H9 (cell line): ENCODE measurements at regions not wholly inside any gene's neighbourhood (a gene's known extent, or its start where the extent isn't known, plus 50 kb on each side); places are given as distances from the start of the nearest gene placed in this dataset.

Source experiments
- DNase-seq: peaks from one replicate; pipeline ENCODE4 v3.0.0-alpha.2; 2017
- H2AFZ ChIP-seq: one replicate; pipeline ENCODE4 v1.6.1; 2013; ENCODE audit warnings: mild to moderate bottlenecking, low read length, control low read depth, moderate library complexity
- H2AK5ac ChIP-seq: 2 replicates; pipeline ENCODE4 v1.6.1; 2013; ENCODE audit warnings: low read length, control low read depth, mixed read lengths; ENCODE audit not compliant: insufficient read length
- H2BK120ac ChIP-seq: one replicate; pipeline ENCODE4 v1.6.1; 2013; ENCODE audit warnings: low read depth, mild to moderate bottlenecking, low read length, control low read depth, inconsistent platforms; ENCODE audit not compliant: poor library complexity, severe bottlenecking
- H2BK12ac ChIP-seq: 2 replicates; pipeline ENCODE4 v1.6.1; 2013; ENCODE audit warnings: low read length, control low read depth, mixed read lengths, low read depth; ENCODE audit not compliant: insufficient read length
- H2BK15ac ChIP-seq: 2 replicates; pipeline ENCODE4 v1.6.1; 2013; ENCODE audit warnings: low read depth, low read length, control low read depth
- H2BK20ac ChIP-seq: one replicate; pipeline ENCODE4 v1.6.1; 2013; ENCODE audit warnings: low read depth, mild to moderate bottlenecking, low read length, control low read depth, inconsistent platforms; ENCODE audit not compliant: poor library complexity, severe bottlenecking
- H2BK5ac ChIP-seq: 2 replicates; pipeline ENCODE4 v1.6.1; 2013; ENCODE audit warnings: low read length, control low read depth, mixed read lengths; ENCODE audit not compliant: insufficient read length
- H3K14ac ChIP-seq: 2 replicates; pipeline ENCODE4 v1.6.1; 2013; ENCODE audit warnings: low read length, control low read depth; ENCODE audit not compliant: insufficient read depth
- H3K18ac ChIP-seq: 2 replicates; pipeline ENCODE4 v1.6.1; 2013; ENCODE audit warnings: low read depth, mild to moderate bottlenecking, mixed read lengths, low read length, control low read depth; ENCODE audit not compliant: insufficient read length
- H3K23ac ChIP-seq: 2 replicates; pipeline ENCODE4 v1.6.1; 2013; ENCODE audit warnings: low read length, control low read depth, mixed read lengths, low read depth; ENCODE audit not compliant: insufficient read length
- H3K23me2 ChIP-seq: 2 replicates; pipeline ENCODE4 v1.6.1; 2013; ENCODE audit warnings: low read depth, mild to moderate bottlenecking, mixed read lengths, low read length, control low read depth; ENCODE audit not compliant: insufficient read length, poor library complexity, severe bottlenecking
- H3K27ac ChIP-seq: 2 replicates; pipeline ENCODE4 v1.5.1; 2013; ENCODE audit warnings: low read length, control low read depth, mixed read lengths, low read depth; ENCODE audit not compliant: insufficient read length
- H3K27me3 ChIP-seq: 2 replicates; pipeline ENCODE4 v1.6.1; 2013; ENCODE audit warnings: low read length, control low read depth, inconsistent platforms; ENCODE audit not compliant: insufficient read depth
- H3K4ac ChIP-seq: 2 replicates; pipeline ENCODE4 v1.6.1; 2013; ENCODE audit warnings: low read depth, mild to moderate bottlenecking, control low read depth, inconsistent platforms, low read length, moderate library complexity
- H3K4me1 ChIP-seq: 2 replicates; pipeline ENCODE4 v1.6.1; 2013; ENCODE audit warnings: low read length, control low read depth, inconsistent platforms; ENCODE audit not compliant: insufficient read depth
- H3K4me2 ChIP-seq: 2 replicates; pipeline ENCODE4 v1.6.1; 2013; ENCODE audit warnings: low read length, control low read depth, mixed read lengths; ENCODE audit not compliant: insufficient read length, insufficient read depth
- H3K56ac ChIP-seq: 2 replicates; pipeline ENCODE4 v1.6.1; 2013; ENCODE audit warnings: low read depth, mild to moderate bottlenecking, mixed read lengths, low read length, control low read depth; ENCODE audit not compliant: insufficient read length
- H3K79me1 ChIP-seq: 2 replicates; pipeline ENCODE4 v1.6.1; 2013; ENCODE audit warnings: low read depth, mild to moderate bottlenecking, moderate library complexity, low read length, control low read depth, inconsistent platforms; ENCODE audit not compliant: insufficient read depth, poor library complexity, severe bottlenecking
- H3K79me2 ChIP-seq: 2 replicates; pipeline ENCODE4 v1.6.1; 2013; ENCODE audit warnings: low read length, control low read depth, inconsistent platforms; ENCODE audit not compliant: insufficient read depth
- H3K9ac ChIP-seq: 2 replicates; pipeline ENCODE4 v1.6.1; 2013; ENCODE audit warnings: low read length, control low read depth, mixed read lengths; ENCODE audit not compliant: insufficient read length; ENCODE audit errors: extremely low read depth
- H3K9me3 ChIP-seq: one replicate; pipeline ENCODE4 v1.6.1; 2013; ENCODE audit warnings: low read depth, low read length, inconsistent platforms; ENCODE audit not compliant: control insufficient read depth
- H3T11ph ChIP-seq: one replicate; pipeline ENCODE4 v1.6.1; 2013; ENCODE audit warnings: mild to moderate bottlenecking, low read length, control low read depth, inconsistent platforms
- H4K20me1 ChIP-seq: one replicate; pipeline ENCODE4 v1.6.1; 2013; ENCODE audit not compliant: control insufficient read depth, insufficient read length, insufficient read depth
- H4K5ac ChIP-seq: 2 replicates; pipeline ENCODE4 v1.6.1; 2013; ENCODE audit warnings: low read depth, mild to moderate bottlenecking, mixed read lengths, low read length, control low read depth; ENCODE audit not compliant: insufficient read length
- H4K8ac ChIP-seq: replicated peaks from 2 replicates; pipeline ENCODE4 v1.6.1; 2013; ENCODE audit warnings: low read length, control low read depth, mixed read lengths, low read depth; ENCODE audit not compliant: insufficient read length
- H4K91ac ChIP-seq: 2 replicates; pipeline ENCODE4 v1.6.1; 2013; ENCODE audit warnings: low read depth, mild to moderate bottlenecking, moderate library complexity, mixed read lengths, low read length, control low read depth; ENCODE audit not compliant: insufficient read length
- H3K27ac Mint-ChIP-seq, 3 experiments: 2 replicates in 2 of 3; 3 replicates in 1 of 3; pipeline ENCODE4 v1.8.0; 2020 to 2021; ENCODE audit warnings: mixed read lengths in 3 of 3, mild to moderate bottlenecking in 1 of 3, moderate library complexity in 1 of 3
- H3K27me3 Mint-ChIP-seq: 2 replicates; pipeline ENCODE4 v1.8.0; 2021; ENCODE audit warnings: low read depth, mild to moderate bottlenecking, moderate library complexity, mixed read lengths
- H3K36me3 Mint-ChIP-seq, 3 experiments: 2 replicates in 2 of 3; 3 replicates in 1 of 3; pipeline ENCODE4 v1.8.0; 2020 to 2021; ENCODE audit warnings: low read depth in 3 of 3, mixed read lengths in 3 of 3; ENCODE audit not compliant: insufficient read depth in 1 of 3
- H3K4me1 Mint-ChIP-seq, 2 experiments: 2 replicates each; pipeline ENCODE4 v1.8.0; 2020; ENCODE audit warnings: mixed read lengths in 2 of 2
- H3K4me3 Mint-ChIP-seq, 2 experiments: 2 replicates in 1 of 2; 3 replicates in 1 of 2; pipeline ENCODE4 v1.8.0; 2020 to 2021; ENCODE audit warnings: mild to moderate bottlenecking in 2 of 2, mixed read lengths in 2 of 2, moderate library complexity in 1 of 2
- H3K9me3 Mint-ChIP-seq, 2 experiments: 2 replicates in 1 of 2; 3 replicates in 1 of 2; pipeline ENCODE4 v1.8.0; 2020; ENCODE audit warnings: mild to moderate bottlenecking in 2 of 2, mixed read lengths in 2 of 2, moderate library complexity in 1 of 2
- WGBS: extraction: QIAGEN DNeasy Blood & Tissue Kit; methylation state at CpG from one replicate; pipeline ENCODE4 v1.1.7; 2013; ENCODE audit warnings: missing lambda C conversion rate, low lambda C conversion rate, mixed read lengths; ENCODE audit not compliant: insufficient read length; ENCODE audit errors: extremely low coverage; 5-methylcytosine and 5-hydroxymethylcytosine counted together
- TF ChIP-seq, protein P1 (sequence below): fragments of 200-600 bp; sonication (generic); conservative IDR thresholded peaks from 3 replicates; pipeline ENCODE4 v1.8.0; 2021; ENCODE audit warnings: antibody characterized with exemption, mild to moderate bottlenecking

DNA sequence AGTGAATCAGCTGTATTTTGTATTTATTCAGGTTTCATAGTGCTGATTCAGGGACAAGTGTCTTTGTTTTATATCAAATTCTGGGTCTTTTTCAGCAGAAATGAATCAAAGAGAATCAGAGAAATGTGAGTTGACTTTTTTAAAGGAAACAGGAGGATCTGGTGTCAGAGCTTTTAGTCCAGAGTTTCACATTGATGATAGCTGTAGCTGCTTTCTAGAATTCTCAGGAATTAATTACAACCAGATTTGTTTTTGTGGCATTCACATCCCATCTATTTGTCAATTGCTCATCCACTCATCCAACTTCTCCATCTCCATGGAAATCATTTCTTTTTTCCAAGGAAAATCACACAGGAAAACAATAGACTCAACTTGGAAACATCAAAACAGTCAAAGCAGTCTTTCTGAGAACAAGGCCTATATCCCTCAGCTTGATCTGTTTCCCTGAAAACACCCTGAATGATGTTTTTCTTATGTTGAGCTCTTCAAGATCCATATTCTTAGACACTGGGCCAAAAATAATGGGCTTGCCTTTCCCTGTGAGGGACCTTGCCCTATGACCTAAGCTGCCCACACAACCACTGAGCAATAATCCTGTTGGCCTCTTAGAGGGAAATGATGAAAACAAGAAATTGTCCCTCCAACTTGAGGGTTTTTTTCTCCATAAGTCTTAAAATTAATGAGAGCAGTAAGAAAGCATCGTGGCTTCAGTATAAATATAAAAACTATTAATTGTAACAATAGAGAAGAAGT, 249.5 kb upstream of the FN1 start:
- Histone ChIP-seq H4K91ac (no peak overlapping the region), H3K4me2 (no peak overlapping the region), H3K14ac (no peak overlapping the region), H3T11ph (no peak overlapping the region), H3K79me1 (no peaks in the 10 kb centered on the region), H3K27me3 (no peaks in the 10 kb centered on the region), H3K27ac (no peak overlapping the region), H3K9ac (no peak overlapping the region), H4K8ac (no peak overlapping the region), H3K79me2 (no peaks in the 10 kb centered on the region), H2BK5ac (no peak overlapping the region), H3K23ac (no peak overlapping the region), H2BK20ac (no peak overlapping the region), H2AFZ (no peak overlapping the region), H4K20me1 (no peaks in the 10 kb centered on the region), H3K18ac (no peak overlapping the region), H4K5ac (no peak overlapping the region), H3K56ac (no peak overlapping the region), H2BK12ac (no peak overlapping the region), H2BK15ac (no peak overlapping the region), H3K9me3 (no peaks in the 10 kb centered on the region), H3K4me1 (no peaks in the 10 kb centered on the region), H2AK5ac (no peak overlapping the region), H3K4ac (no peak overlapping the region), H2BK120ac (no peak overlapping the region), H3K23me2 (no peaks in the 10 kb centered on the region)
- TF ChIP-seq, protein P1, sequence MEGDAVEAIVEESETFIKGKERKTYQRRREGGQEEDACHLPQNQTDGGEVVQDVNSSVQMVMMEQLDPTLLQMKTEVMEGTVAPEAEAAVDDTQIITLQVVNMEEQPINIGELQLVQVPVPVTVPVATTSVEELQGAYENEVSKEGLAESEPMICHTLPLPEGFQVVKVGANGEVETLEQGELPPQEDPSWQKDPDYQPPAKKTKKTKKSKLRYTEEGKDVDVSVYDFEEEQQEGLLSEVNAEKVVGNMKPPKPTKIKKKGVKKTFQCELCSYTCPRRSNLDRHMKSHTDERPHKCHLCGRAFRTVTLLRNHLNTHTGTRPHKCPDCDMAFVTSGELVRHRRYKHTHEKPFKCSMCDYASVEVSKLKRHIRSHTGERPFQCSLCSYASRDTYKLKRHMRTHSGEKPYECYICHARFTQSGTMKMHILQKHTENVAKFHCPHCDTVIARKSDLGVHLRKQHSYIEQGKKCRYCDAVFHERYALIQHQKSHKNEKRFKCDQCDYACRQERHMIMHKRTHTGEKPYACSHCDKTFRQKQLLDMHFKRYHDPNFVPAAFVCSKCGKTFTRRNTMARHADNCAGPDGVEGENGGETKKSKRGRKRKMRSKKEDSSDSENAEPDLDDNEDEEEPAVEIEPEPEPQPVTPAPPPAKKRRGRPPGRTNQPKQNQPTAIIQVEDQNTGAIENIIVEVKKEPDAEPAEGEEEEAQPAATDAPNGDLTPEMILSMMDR = no peak
- Mint-ChIP-seq H3K4me3 (no peak overlapping the region), H3K27me3 (no peaks in the 10 kb centered on the region), H3K9me3 (peaks cover 0 to 3% of the 10 kb centered on the region in 2 experiments; a peak in 3 of 5 replicates), H3K36me3 (peaks cover 0 to 3% (median 0%) of the 10 kb centered on the region in 3 experiments; a peak in 3 of 7 replicates), H3K4me1 (peaks cover 0 to 5% of the 10 kb centered on the region in 2 experiments; a peak in 1 of 4 replicates), H3K27ac (no peak overlapping the region)
- DNase-seq = no peak
- no CpG with 5 or more reads among the region's 1 CpG for WGBS
